ENCODE measurements at regions not wholly inside any gene's neighbourhood (a gene's known extent, or its start where the extent isn't known, plus 50 kb on each side); places are given as distances from the start of the nearest gene placed in this dataset.

DNA sequence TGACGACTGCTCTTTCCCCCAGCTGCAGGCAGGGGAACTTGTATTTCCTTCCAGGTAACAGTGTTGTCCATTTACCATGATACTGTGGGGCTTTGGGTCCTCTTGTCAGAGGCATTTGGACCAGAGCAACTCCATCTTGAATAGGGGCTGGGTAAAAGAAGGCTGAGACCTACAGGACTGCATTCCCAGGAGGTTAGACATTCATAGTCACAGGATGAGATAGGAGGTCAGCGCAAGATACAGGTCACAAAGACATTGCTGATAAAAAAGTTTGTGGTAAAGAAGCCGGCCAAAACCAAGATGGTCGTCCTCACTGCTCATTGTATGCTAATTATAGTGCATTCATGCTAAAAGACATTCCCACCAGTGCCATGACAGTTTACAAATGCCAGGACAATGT lies 249.5 kb downstream of the SLC4A3 start:
- H2AFZ ChIP-seq: no peak overlapping the region
- no peaks in the 10 kb centered on the region for H3K79me2 ChIP-seq
- H3K4me3 ChIP-seq: no peak overlapping the region
- no peak overlapping the region for H3K4me2 ChIP-seq
- no peak for DNase-seq (ENCODE audit: low spot score)
- TF ChIP-seq CTCF (IDR thresholded peaks at IDR 0.05; ENCODE audit: poor library complexity) (no peak), EZH2 (IDR thresholded peaks at IDR 0.05; ENCODE audit: borderline replicate concordance) (no peak), EZH2phosphoT487 (IDR thresholded peaks at IDR 0.05; ENCODE audit: low read depth, severe bottlenecking, unreplicated experiment) (no peak)
- no peaks in the 10 kb centered on the region for H3K4me1 ChIP-seq (ENCODE audit: insufficient read depth)
- H3K9me2 ChIP-seq (replicated peaks; ENCODE audit: insufficient read depth): no peaks in the 10 kb centered on the region
- H3K27ac ChIP-seq: no peak overlapping the region
- H3K9me3 ChIP-seq (ENCODE audit: low read depth): no peaks in the 10 kb centered on the region
- no peaks in the 10 kb centered on the region for H3K36me3 ChIP-seq (replicated peaks; ENCODE audit: insufficient read depth, low read depth)
- WGBS (ENCODE audit: low lambda C conversion rate, missing lambda C conversion rate): 71% methylated on average over 4 of the region's 4 CpGs
- no peaks in the 10 kb centered on the region for H4K20me1 ChIP-seq (ENCODE audit: insufficient read depth, poor library complexity, severe bottlenecking)
- H3K27me3 ChIP-seq: no peaks in the 10 kb centered on the region

- H3K9me3 ChIP-seq (ENCODE audit: low read depth): no peaks in the 10 kb centered on the region
- no peaks in the 10 kb centered on the region for H3K27me3 ChIP-seq
- H3K36me3 ChIP-seq (replicated peaks; ENCODE audit: insufficient read depth, low read depth): no peaks in the 10 kb centered on the region
- no peaks in the 10 kb centered on the region for H4K20me1 ChIP-seq (ENCODE audit: insufficient read depth, poor library complexity, severe bottlenecking)
- H2AFZ ChIP-seq: no peak overlapping the region
- TF ChIP-seq EZH2 (IDR thresholded peaks at IDR 0.05; ENCODE audit: borderline replicate concordance) (no peak), EZH2phosphoT487 (IDR thresholded peaks at IDR 0.05; ENCODE audit: low read depth, severe bottlenecking, unreplicated experiment) (no peak), CTCF (IDR thresholded peaks at IDR 0.05; ENCODE audit: poor library complexity) (no peak)
- no peak overlapping the region for H3K27ac ChIP-seq
- no peak overlapping the region for H3K4me3 ChIP-seq
- H3K79me2 ChIP-seq: no peaks in the 10 kb centered on the region
- DNase-seq (ENCODE audit: low spot score): no peak
- WGBS (ENCODE audit: low lambda C conversion rate, missing lambda C conversion rate): 58% methylated on average over 5 of the region's 5 CpGs
- no peaks in the 10 kb centered on the region for H3K9me2 ChIP-seq (replicated peaks; ENCODE audit: insufficient read depth)
- no peak overlapping the region for H3K4me2 ChIP-seq
- H3K4me1 ChIP-seq (ENCODE audit: insufficient read depth): no peaks in the 10 kb centered on the region
Measured at GRCh38 chr2:219877728-219878127, 250.3 kb downstream of the SLC4A3 start.

- Histone ChIP-seq H2AFZ (no peak overlapping the region), H3K9me3 (ENCODE audit: low read depth) (no peaks in the 10 kb centered on the region), H3K36me3 (replicated peaks; ENCODE audit: insufficient read depth, low read depth) (no peaks in the 10 kb centered on the region), H3K9me2 (replicated peaks; ENCODE audit: insufficient read depth) (no peaks in the 10 kb centered on the region), H4K20me1 (ENCODE audit: insufficient read depth, poor library complexity, severe bottlenecking) (no peaks in the 10 kb centered on the region), H3K4me3 (no peak overlapping the region), H3K27me3 (no peaks in the 10 kb centered on the region), H3K4me1 (ENCODE audit: insufficient read depth) (no peaks in the 10 kb centered on the region), H3K4me2 (no peak overlapping the region), H3K79me2 (no peaks in the 10 kb centered on the region), H3K27ac (no peak overlapping the region)
- DNase-seq (ENCODE audit: low spot score): no peak
- WGBS (ENCODE audit: low lambda C conversion rate, missing lambda C conversion rate): 90% methylated on average over 5 of the region's 5 CpGs
- TF ChIP-seq EZH2 (IDR thresholded peaks at IDR 0.05; ENCODE audit: borderline replicate concordance) (no peak), EZH2phosphoT487 (IDR thresholded peaks at IDR 0.05; ENCODE audit: low read depth, severe bottlenecking, unreplicated experiment) (no peak), CTCF (IDR thresholded peaks at IDR 0.05; ENCODE audit: poor library complexity) (no peak)
Measured at GRCh38 chr2:219878516-219878915, 251.1 kb downstream of the SLC4A3 start.

DNA sequence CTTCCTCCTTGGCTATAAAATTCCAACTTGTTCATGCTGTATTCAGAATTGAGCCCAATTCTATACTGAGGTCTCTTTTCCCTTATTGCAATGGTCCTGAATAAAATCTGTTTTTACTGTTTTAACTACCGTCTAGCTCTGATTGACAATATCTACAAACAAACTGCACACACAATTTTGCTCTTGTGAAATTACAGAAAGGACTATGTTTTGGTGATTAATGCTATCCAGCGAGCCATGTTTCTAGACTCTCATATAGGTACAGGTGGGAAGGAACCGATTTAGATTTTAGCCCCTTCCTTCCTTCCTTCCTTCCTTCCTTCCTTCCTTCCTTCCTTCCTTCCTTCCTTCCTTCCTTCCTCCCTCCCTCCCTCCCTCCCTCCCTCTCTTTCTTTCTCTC lies 254.4 kb downstream of the SLC4A3 start:
- no peak for DNase-seq (ENCODE audit: low spot score)
- Histone ChIP-seq H3K27me3 (no peaks in the 10 kb centered on the region), H3K9me3 (ENCODE audit: low read depth) (no peaks in the 10 kb centered on the region), H3K4me3 (no peak overlapping the region), H4K20me1 (ENCODE audit: insufficient read depth, poor library complexity, severe bottlenecking) (no peaks in the 10 kb centered on the region), H3K27ac (no peak overlapping the region), H2AFZ (no peak overlapping the region), H3K79me2 (no peaks in the 10 kb centered on the region), H3K4me1 (ENCODE audit: insufficient read depth) (no peaks in the 10 kb centered on the region), H3K4me2 (no peak overlapping the region), H3K36me3 (replicated peaks; ENCODE audit: insufficient read depth, low read depth) (no peaks in the 10 kb centered on the region), H3K9me2 (replicated peaks; ENCODE audit: insufficient read depth) (no peaks in the 10 kb centered on the region)
- TF ChIP-seq EZH2 (IDR thresholded peaks at IDR 0.05; ENCODE audit: borderline replicate concordance) (no peak), CTCF (IDR thresholded peaks at IDR 0.05; ENCODE audit: poor library complexity) (no peak), EZH2phosphoT487 (IDR thresholded peaks at IDR 0.05; ENCODE audit: low read depth, severe bottlenecking, unreplicated experiment) (no peak)
- 93% methylated on average over 2 of the region's 3 CpGs for WGBS (ENCODE audit: low lambda C conversion rate, missing lambda C conversion rate)

Data from hepatocyte (in vitro differentiated cells).